BE2C (cell line): ENCODE measurements at regions not wholly inside any gene's neighbourhood (a gene's known extent, or its start where the extent isn't known, plus 50 kb on each side); places are given as distances from the start of the nearest gene placed in this dataset.
"Not testable (repeated sequence)": the region's sequence is repeated elsewhere in the genome, so short reads cannot be mapped to it uniquely, and the experiment has no call there.

Source experiments
- DNase-seq: peaks from one replicate; pipeline ENCODE4 v3.0.0-alpha.2; 2020
- H3K27me3 ChIP-seq: fragments of 250-450 bp; sonication (Bioruptor Pico); 2 replicates; pipeline ENCODE4 v1.5.1; 2020; ENCODE audit warnings: mild to moderate bottlenecking
- H3K36me3 ChIP-seq: fragments of 250-450 bp; sonication (Bioruptor Pico); 2 replicates; pipeline ENCODE4 v1.5.1; 2020; ENCODE audit warnings: mild to moderate bottlenecking
- H3K4me1 ChIP-seq: fragments of 250-450 bp; sonication (Bioruptor Pico); 2 replicates; pipeline ENCODE4 v1.5.1; 2020
- H3K4me3 ChIP-seq: 2 replicates; pipeline ENCODE4 v1.5.1; 2011; ENCODE audit warnings: low read depth, low read length
- H3K9me3 ChIP-seq: fragments of 250-450 bp; sonication (Bioruptor Pico); 2 replicates; pipeline ENCODE4 v1.5.1; 2020
- CTCF ChIP-seq: IDR thresholded peaks from 2 replicates; pipeline ENCODE4 v1.5.1; 2012; ENCODE audit warnings: mild to moderate bottlenecking, low read depth, low read length

DNA sequence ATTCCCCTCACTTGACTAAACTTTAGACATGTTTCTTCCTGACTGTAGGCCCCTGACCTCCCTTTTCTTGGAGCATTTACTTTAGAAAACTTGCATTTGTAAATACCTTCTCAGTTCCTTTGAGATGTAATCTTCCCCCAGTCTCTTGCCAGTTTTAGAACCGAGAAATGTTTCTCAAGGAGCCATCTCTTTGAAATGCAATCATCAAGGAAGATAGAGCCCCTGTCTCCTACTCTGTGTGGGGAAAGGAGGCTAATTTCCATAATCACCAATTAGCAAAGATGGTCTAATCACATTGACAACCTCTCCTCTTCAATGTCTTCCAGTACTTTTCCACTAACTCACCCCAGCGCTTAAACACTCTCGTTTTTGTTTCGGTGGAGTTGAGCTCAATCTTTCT is 70.0 kb upstream of the SMIM30 start:
- Histone ChIP-seq H3K36me3 (no peaks in the 10 kb centered on the region), H3K9me3 (no peaks in the 10 kb centered on the region), H3K4me3 (no peak overlapping the region), H3K27me3 (no peaks in the 10 kb centered on the region), H3K4me1 (no peaks in the 10 kb centered on the region)
- TF ChIP-seq CTCF, result no peak
- DNase-seq, result no peak

DNA sequence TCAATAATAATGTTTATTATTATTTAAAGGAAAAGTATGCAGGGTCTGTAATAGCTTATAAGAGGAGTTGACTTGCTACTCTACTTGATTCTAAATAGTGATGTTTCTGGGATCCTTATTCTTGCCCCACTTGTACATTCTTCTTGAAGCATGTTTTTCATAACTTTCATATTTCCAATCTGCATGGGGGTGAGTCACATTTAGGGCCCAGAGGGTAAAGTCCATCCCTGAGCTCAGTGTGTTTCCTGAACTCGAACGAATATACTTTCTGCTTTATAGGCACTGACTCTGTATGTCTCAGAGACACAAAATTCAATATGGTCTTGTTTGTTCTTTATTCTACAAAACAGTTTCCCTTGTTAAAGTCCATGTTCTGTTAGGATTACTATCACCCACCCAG is 61.0 kb upstream of the SMIM30 start:
- no peaks in the 10 kb centered on the region for H3K27me3 ChIP-seq
- no peak for DNase-seq
- no peaks in the 10 kb centered on the region for H3K9me3 ChIP-seq
- H3K36me3 ChIP-seq, result no peaks in the 10 kb centered on the region
- no peak overlapping the region for H3K4me3 ChIP-seq
- TF ChIP-seq CTCF, result no peak
- H3K4me1 ChIP-seq, result no peaks in the 10 kb centered on the region

GRCh38 chr7:113176836-113177235 is 58.5 kb upstream of the SMIM30 start:
- Histone ChIP-seq H3K9me3 (no peaks in the 10 kb centered on the region), H3K27me3 (no peaks in the 10 kb centered on the region), H3K4me1 (no peaks in the 10 kb centered on the region), H3K4me3 (no peak overlapping the region), H3K36me3 (no peaks in the 10 kb centered on the region)
- DNase-seq, result no peak
- TF ChIP-seq CTCF, result no peak

GRCh38 chr7:113176180-113176579 is 57.8 kb upstream of the SMIM30 start:
- H3K9me3 ChIP-seq, H3K36me3 ChIP-seq, H3K27me3 ChIP-seq, H3K4me1 ChIP-seq, H3K4me3 ChIP-seq, DNase-seq: not testable (repeated sequence)

- Histone ChIP-seq H3K9me3 (no peaks in the 10 kb centered on the region), H3K4me1 (no peaks in the 10 kb centered on the region), H3K27me3 (no peaks in the 10 kb centered on the region), H3K36me3 (no peaks in the 10 kb centered on the region), H3K4me3 (no peak overlapping the region)
- no peak for TF ChIP-seq CTCF
- DNase-seq, result no peak
Observed at GRCh38 chr7:113175525-113176104, 57.3 kb upstream of the SMIM30 start.

DNA sequence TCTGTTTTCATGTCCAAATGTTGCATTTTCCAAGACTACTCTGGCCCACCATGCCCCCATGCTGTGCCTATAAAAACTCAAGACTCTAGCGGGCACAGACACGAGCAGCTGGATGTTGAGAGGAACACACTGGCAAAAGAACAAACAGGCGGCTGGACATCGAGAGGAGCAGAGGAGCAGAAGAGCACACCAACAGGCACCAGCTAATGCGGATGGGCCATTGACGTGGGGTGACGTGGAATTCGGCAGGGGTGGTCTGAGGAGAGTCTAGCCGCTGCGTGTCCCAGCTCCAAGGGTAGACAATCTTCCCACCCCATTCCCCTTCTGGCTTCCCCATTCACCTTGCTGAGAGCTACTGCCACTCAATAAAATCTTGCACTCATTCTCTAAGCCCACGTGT is 54.4 kb upstream of the SMIM30 start:
- Histone ChIP-seq H3K36me3 (no peaks in the 10 kb centered on the region), H3K4me1 (no peaks in the 10 kb centered on the region), H3K4me3 (no peak overlapping the region), H3K9me3 (no peaks in the 10 kb centered on the region), H3K27me3 (no peaks in the 10 kb centered on the region)
- TF ChIP-seq CTCF, result no peak
- DNase-seq, result no peak

DNA sequence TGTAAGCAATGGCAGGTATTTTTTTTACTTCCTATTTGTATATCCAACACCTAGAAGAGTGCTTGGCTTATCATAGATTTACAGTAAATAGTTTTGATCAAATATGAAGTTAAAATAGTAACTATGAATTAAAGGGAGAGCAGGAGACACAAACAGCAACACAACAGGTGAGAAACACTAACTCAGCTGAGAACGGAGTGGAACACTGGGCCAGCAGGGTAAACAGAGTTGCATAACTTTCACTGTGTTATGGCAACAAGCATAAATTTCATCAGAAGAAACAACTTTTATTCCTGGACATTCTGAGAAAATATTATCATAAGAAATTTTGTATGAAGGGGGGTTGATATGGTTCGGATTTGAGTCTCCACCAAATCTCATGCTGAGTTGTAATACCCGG is 52.2 kb upstream of the SMIM30 start:
- Histone ChIP-seq H3K27me3 (no peaks in the 10 kb centered on the region), H3K4me1 (no peaks in the 10 kb centered on the region), H3K9me3 (no peaks in the 10 kb centered on the region), H3K36me3 (no peaks in the 10 kb centered on the region), H3K4me3 (no peak overlapping the region)
- no peak for DNase-seq
- TF ChIP-seq CTCF, result no peak
